ENCODE measurements at regions not wholly inside any gene's neighbourhood (a gene's known extent, or its start where the extent isn't known, plus 50 kb on each side); places are given as distances from the start of the nearest gene placed in this dataset.

DNA sequence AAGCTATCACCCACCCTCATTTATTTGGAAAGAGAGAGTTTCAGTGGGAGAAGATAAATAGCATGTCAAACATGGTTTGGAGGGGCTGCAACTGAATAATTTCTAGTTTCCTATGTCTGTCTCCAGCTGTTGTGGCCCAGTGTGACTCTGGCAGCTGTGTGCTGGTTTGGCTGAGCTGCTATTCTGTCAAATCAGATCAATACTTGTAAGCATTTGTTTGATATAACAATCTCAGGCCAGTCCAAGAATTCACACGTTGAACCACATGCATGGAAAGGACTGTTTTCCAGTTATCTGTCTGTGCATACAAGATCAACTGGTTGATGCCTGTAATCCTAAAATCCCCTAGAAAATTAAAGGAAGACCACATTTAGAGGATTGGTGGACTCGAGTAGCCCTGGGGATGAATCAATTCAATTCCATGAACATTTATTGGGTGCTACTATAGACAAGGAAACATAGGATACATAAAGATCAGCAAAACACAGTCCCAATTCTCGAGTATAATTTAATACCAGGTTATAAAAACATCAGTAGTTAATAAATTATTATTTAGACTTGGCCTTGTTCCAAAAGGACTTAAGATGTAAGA lies 209.0 kb upstream of the PARD3B start:
- TF ChIP-seq, protein P1, sequence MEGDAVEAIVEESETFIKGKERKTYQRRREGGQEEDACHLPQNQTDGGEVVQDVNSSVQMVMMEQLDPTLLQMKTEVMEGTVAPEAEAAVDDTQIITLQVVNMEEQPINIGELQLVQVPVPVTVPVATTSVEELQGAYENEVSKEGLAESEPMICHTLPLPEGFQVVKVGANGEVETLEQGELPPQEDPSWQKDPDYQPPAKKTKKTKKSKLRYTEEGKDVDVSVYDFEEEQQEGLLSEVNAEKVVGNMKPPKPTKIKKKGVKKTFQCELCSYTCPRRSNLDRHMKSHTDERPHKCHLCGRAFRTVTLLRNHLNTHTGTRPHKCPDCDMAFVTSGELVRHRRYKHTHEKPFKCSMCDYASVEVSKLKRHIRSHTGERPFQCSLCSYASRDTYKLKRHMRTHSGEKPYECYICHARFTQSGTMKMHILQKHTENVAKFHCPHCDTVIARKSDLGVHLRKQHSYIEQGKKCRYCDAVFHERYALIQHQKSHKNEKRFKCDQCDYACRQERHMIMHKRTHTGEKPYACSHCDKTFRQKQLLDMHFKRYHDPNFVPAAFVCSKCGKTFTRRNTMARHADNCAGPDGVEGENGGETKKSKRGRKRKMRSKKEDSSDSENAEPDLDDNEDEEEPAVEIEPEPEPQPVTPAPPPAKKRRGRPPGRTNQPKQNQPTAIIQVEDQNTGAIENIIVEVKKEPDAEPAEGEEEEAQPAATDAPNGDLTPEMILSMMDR (IDR thresholded peaks at IDR 0.05; ENCODE audit: low read depth, low read length, missing control alignments): no peak
- no peak overlapping the region for H3K4me3 ChIP-seq (replicated peaks; ENCODE audit: low read depth, low read length)
- no peak for DNase-seq (ENCODE audit: extremely low read depth, low read depth)

DNA sequence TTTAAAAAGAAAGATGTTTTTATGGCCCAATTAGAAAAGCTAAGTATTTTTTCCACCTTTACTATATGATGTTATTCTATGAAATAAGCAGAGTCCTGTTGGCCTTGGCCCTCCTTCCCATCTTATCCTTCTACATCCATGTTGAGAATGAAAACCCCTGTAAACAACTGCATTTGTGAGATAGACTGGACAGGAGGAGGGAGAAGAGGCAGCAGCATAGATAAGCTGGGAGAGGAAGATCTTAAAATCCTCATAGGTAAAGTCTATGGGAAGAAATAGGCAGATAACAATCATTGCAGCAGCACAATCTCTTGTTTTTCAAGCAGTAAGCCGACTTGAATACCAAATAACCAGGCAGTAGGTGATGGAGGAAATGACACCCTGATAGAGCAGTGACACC lies 207.6 kb upstream of the PARD3B start:
- no peak for DNase-seq (ENCODE audit: extremely low read depth, low read depth)

DNA sequence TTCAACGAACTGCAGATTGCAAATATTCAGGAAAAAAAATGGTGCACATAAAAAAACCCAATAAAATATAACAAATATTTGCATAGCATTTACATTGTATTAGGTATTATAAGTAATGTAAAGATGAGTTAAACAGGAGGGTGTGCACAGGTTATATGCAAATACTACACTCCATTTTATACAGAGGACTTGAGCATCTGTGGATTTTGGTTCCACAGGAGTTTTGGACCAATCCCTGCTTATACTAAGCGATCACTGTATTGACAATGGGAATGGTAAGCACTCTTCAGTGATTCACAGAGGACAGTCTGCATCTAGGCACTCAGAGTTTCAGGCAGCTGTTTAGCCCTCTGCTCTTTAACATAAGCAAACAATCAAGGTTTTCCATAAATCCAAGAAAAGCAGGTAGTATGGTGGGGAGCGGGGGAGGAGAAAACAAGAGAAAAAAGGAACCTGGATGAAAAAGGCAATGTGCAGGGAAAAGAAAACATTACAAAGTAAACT lies 206.0 kb upstream of the PARD3B start:
- DNase-seq (ENCODE audit: extremely low read depth, low read depth): no peak

More for the DNA sequence above, 207.6 kb upstream of the PARD3B start:
- H3K4me3 ChIP-seq (replicated peaks; ENCODE audit: low read depth, low read length): no peak overlapping the region
- TF ChIP-seq, protein P1 (IDR thresholded peaks at IDR 0.05; ENCODE audit: low read depth, low read length, missing control alignments): no peak

DNA sequence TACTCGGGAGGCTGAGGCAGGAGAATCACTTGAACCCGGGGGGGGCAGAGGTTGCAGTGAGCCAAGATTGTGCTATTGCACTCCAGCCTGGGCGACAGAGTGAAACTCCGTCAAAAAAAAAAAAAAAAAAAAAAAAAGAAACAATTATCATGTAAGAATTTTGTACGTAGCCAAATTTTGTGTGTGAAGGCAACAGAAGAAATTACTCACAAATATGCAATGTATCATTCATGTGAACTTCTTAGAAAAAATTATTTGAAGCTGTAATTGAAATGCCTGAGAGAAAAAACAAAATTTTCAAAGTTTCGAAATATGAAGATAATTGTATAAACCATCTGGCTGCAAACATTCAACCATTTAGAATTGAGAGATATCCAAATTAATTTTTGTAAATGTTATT lies 204.8 kb upstream of the PARD3B start:
- DNase-seq (ENCODE audit: extremely low read depth, low read depth): no peak
- TF ChIP-seq, protein P1 (IDR thresholded peaks at IDR 0.05; ENCODE audit: low read depth, low read length, missing control alignments): no peak
- H3K4me3 ChIP-seq (replicated peaks; ENCODE audit: low read depth, low read length): no peak overlapping the region

More for the DNA sequence above, 206.0 kb upstream of the PARD3B start:
- no peak overlapping the region for H3K4me3 ChIP-seq (replicated peaks; ENCODE audit: low read depth, low read length)
- TF ChIP-seq, protein P1 (IDR thresholded peaks at IDR 0.05; ENCODE audit: low read depth, low read length, missing control alignments): no peak

DNA sequence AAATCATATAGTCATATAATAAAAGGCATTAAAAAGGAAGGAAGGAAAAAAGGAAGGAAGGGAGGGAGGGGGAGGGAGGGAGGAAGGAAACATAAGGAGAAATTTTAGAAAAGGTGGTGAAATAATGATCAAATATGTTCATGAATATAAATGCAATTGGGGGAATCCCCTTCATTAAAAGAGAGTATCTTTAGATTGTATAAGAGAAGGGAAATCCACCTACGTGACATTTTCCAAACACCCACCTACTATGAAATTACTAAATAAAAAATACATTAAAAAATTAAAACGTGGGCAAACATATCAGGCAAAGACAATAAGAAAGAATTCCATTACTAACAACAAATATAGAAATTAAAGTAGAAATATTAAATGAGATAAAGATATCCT lies 203.4 kb upstream of the PARD3B start:
- TF ChIP-seq, protein P1 (IDR thresholded peaks at IDR 0.05; ENCODE audit: low read depth, low read length, missing control alignments): no peak
- no peak overlapping the region for H3K4me3 ChIP-seq (replicated peaks; ENCODE audit: low read depth, low read length)
- no peak for DNase-seq (ENCODE audit: extremely low read depth, low read depth)

DNA sequence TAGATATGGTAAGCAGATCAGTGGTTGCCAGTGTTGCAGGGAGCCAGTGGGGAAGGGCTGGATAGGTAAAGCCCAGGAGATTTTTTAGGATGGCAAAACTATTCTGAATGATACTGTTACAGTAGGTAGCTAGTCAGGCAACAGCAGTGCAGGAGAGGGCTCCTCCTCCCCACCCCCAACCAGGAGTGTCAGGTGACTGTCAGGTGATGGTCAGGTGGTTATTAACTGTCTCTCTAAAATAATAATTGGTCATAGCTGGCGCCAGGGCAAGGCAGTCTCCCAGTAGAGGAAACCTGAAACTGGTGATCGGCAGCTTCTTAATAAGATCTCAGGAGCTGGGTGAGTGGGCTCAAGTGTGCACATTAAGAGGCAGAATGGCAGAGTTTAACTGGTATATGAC lies 201.6 kb upstream of the PARD3B start:
- TF ChIP-seq, protein P1 (IDR thresholded peaks at IDR 0.05; ENCODE audit: low read depth, low read length, missing control alignments): no peak
- no peak overlapping the region for H3K4me3 ChIP-seq (replicated peaks; ENCODE audit: low read depth, low read length)
- no peak for DNase-seq (ENCODE audit: extremely low read depth, low read depth)

DNA sequence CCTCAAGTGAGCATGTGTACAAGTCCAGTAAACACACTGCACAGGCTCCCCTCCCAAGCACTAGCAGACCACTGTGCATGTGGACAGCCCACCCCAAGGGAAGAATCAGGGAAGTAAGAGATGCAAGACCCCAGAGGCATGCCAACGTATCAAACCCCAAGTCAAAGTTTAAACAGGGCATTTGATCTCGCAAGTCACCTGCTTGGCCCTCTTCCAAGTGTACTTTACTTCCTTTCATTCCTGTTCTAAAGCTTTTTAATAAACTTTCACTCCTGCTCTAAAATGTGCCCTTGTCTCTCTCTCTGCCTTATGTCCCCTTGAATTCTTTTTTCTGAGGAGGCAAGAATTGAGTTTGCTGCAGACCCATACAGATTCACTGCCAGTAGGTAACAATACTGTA lies 201.2 kb upstream of the PARD3B start:
- DNase-seq (ENCODE audit: extremely low read depth, low read depth): no peak
- H3K4me3 ChIP-seq (replicated peaks; ENCODE audit: low read depth, low read length): no peak overlapping the region
- TF ChIP-seq, protein P1 (IDR thresholded peaks at IDR 0.05; ENCODE audit: low read depth, low read length, missing control alignments): no peak

Measured in HFF-Myc (cell line).